HepG2 (cell line): ENCODE measurements at regions not wholly inside any gene's neighbourhood (a gene's known extent, or its start where the extent isn't known, plus 50 kb on each side); places are given as distances from the start of the nearest gene placed in this dataset.

Experiments used
- ATAC-seq: fragments of 200-7000 bp; cut with Tn5 transposase; 3 replicates; pipeline ENCODE4 v1.9.1; 2020; ENCODE audit warnings: mild to moderate bottlenecking, moderate library complexity
- BruUV-seq: library from RNA; stranded (reverse); fragments of 400-500 nt; replicated peaks from 2 replicates; lab custom pipeline; 2021; lab: Mats Ljungman, UMichigan
- CTCF ChIA-PET: fragments of 300-600 bp; formaldehyde crosslinking; extraction: SDS; loops from one replicate; lab custom pipeline; 2021; ENCODE audit warnings: low total read pairs, inconsistent platforms, low intra/inter-chr PET ratio; lab: Yijun Ruan, JAX
- POLR2A ChIA-PET: fragments of 350-600 bp; sonication (Branson Sonifier 250); formaldehyde crosslinking; loops from one replicate; lab custom pipeline; 2020; ENCODE audit warnings: antibody characterized with exemption, inconsistent platforms; lab: Yijun Ruan, JAX
- DNase-seq: peaks from one replicate; pipeline ENCODE4 v3.0.0-alpha.2; 2015; ENCODE audit warnings: low spot score
- FAIRE-seq: peaks from 3 replicates; lab custom pipeline; 2011; peaks lifted over from hg19 to GRCh38; lab: Jason Lieb, UNC
- H2AFZ ChIP-seq: one replicate; pipeline ENCODE4 v1.6.1; 2011; ENCODE audit warnings: low read length, inconsistent platforms
- H3K27ac ChIP-seq: fragments of 300-600 bp; 3 replicates; pipeline ENCODE4 v1.8.0; 2011; ENCODE audit warnings: mixed run types, mild to moderate bottlenecking, mixed read lengths, low read length, inconsistent platforms; ENCODE audit not compliant: insufficient read depth; ENCODE audit errors: extremely low read length
- H3K27me3 ChIP-seq, 2 experiments: fragments of 200-600 bp in 1 of 2; 2 replicates in 1 of 2; 3 replicates in 1 of 2; pipeline versions ENCODE4 v1.6.0 to v1.8.0; 2011; ENCODE audit warnings: low read length in 2 of 2, mild to moderate bottlenecking in 2 of 2, moderate library complexity in 2 of 2, inconsistent platforms in 1 of 2; ENCODE audit not compliant: insufficient read depth in 2 of 2, control insufficient read depth in 1 of 2
- H3K36me3 ChIP-seq, 2 experiments: fragments of 200-600 bp in 1 of 2; replicated peaks in 1 of 2; 2 replicates in 1 of 2; 3 replicates in 1 of 2; pipeline versions ENCODE4 v1.5.1 to v1.8.0; 2011; ENCODE audit warnings: low read length in 2 of 2, inconsistent platforms in 1 of 2; ENCODE audit not compliant: insufficient read depth in 2 of 2, control insufficient read depth in 1 of 2
- H3K4me1 ChIP-seq: 2 replicates; pipeline ENCODE4 v1.5.1; 2012; ENCODE audit warnings: low read length, inconsistent platforms; ENCODE audit not compliant: insufficient read depth
- H3K4me2 ChIP-seq: 2 replicates; pipeline ENCODE4 v1.6.0; 2011; ENCODE audit warnings: low read depth, low read length, inconsistent platforms
- H3K4me3 ChIP-seq, 3 experiments: fragments of 200-600 bp in 1 of 3; sonication (generic), shearing (Covaris generic) in 1 of 3; replicated peaks in 1 of 3; 2 replicates each; pipeline ENCODE4 v1.5.1; 2011 to 2016; ENCODE audit warnings: low read length in 3 of 3, inconsistent platforms in 2 of 3, low read depth in 2 of 3, mild to moderate bottlenecking in 2 of 3, control low read depth in 1 of 3, mixed read lengths in 1 of 3; ENCODE audit not compliant: insufficient read depth in 1 of 3
- H3K79me2 ChIP-seq: one replicate; pipeline ENCODE4 v1.6.1; 2011; ENCODE audit warnings: low read length, inconsistent platforms; ENCODE audit not compliant: insufficient read depth
- H3K9ac ChIP-seq: 2 replicates; pipeline ENCODE4 v1.6.0; 2011; ENCODE audit warnings: mild to moderate bottlenecking, low read depth, low read length, inconsistent platforms; ENCODE audit not compliant: insufficient read depth
- H3K9me3 ChIP-seq: 2 replicates; pipeline ENCODE4 v1.5.1; 2012; ENCODE audit warnings: mild to moderate bottlenecking, low read length
- H4K20me1 ChIP-seq: 2 replicates; pipeline ENCODE4 v1.6.0; 2011; ENCODE audit warnings: inconsistent platforms, mild to moderate bottlenecking, low read length, moderate library complexity; ENCODE audit not compliant: insufficient read depth
- CREB1 ChIP-seq, 2 experiments: fragments of 450-650 bp in 1 of 2; IDR thresholded peaks; 2 replicates each; pipeline ENCODE4 v1.6.1; 2016 to 2017; ENCODE audit warnings: control low read depth in 1 of 2, mild to moderate bottlenecking in 1 of 2, missing compliant biosample characterization in 1 of 2, missing genetic modification characterization in 1 of 2
- FOXP4 ChIP-seq: sonication (generic); formaldehyde crosslinking; IDR thresholded peaks from 2 replicates; pipeline ENCODE4 v1.4.0; 2020; ENCODE audit warnings: missing genetic modification reagents
- HNF4G ChIP-seq, 2 experiments: sonication (generic) in 1 of 2; formaldehyde crosslinking in 1 of 2; IDR thresholded peaks; 2 replicates each; pipeline versions ENCODE4 v1.4.0 to v1.6.1; 2011 to 2020; ENCODE audit warnings: borderline replicate concordance in 2 of 2, low read depth in 2 of 2, mild to moderate bottlenecking in 2 of 2, low read length in 1 of 2, missing genetic modification reagents in 1 of 2, moderate library complexity in 1 of 2
- KDM3A ChIP-seq: IDR thresholded peaks from 2 replicates; pipeline ENCODE4 v1.6.1; 2018; ENCODE audit warnings: low read depth, missing compliant biosample characterization
- MXD4 ChIP-seq: IDR thresholded peaks from 2 replicates; pipeline ENCODE4 v1.6.1; 2016; ENCODE audit warnings: mild to moderate bottlenecking, missing biosample characterization, missing genetic modification reagents
- SMYD3 ChIP-seq: sonication (generic); formaldehyde crosslinking; IDR thresholded peaks from 2 replicates; pipeline ENCODE4 v1.8.1; 2023; ENCODE audit warnings: mild to moderate bottlenecking, missing genetic modification reagents
- SUZ12 ChIP-seq: fragments of 150-350 bp; IDR thresholded peaks from 2 replicates; pipeline ENCODE4 v1.6.1; 2014; ENCODE audit warnings: low read depth, low read length
- ZNF333 ChIP-seq: sonication (generic); formaldehyde crosslinking; IDR thresholded peaks from 2 replicates; pipeline ENCODE4 v1.4.0; 2020; ENCODE audit warnings: mild to moderate bottlenecking, missing genetic modification reagents, borderline replicate concordance
- ZNF605 ChIP-seq: sonication (generic); formaldehyde crosslinking; IDR thresholded peaks from 2 replicates; pipeline ENCODE4 v1.8.0; 2022; ENCODE audit warnings: mild to moderate bottlenecking, missing genetic modification reagents
- ZNF761 ChIP-seq: sonication (generic); formaldehyde crosslinking; conservative IDR thresholded peaks from 2 replicates; pipeline ENCODE4 v1.4.0; 2020; ENCODE audit warnings: mild to moderate bottlenecking, missing genetic modification reagents
- WGBS: methylation state at CpG from one replicate; pipeline ENCODE4 v1.1.6; 2017; ENCODE audit warnings: low lambda C conversion rate; 5-methylcytosine and 5-hydroxymethylcytosine counted together
- in situ Hi-C: cut with HindIII; loops from 2 replicates; pipeline ENCODE4 v1.10.0; 2017; ENCODE audit warnings: low pct_unique_long_range_greater_than_20kb; ENCODE audit not compliant: extremely low pct_ligation_motif_present
- intact Hi-C: fragments of 100-400 bp; cut with micrococcal nuclease; formaldehyde crosslinking; loops from one replicate; pipeline ENCODE4 v1.10.0; 2022; ENCODE audit not compliant: unreplicated experiment
- TF ChIP-seq, protein P1 (sequence below): sonication (generic); formaldehyde crosslinking; IDR thresholded peaks from 2 replicates; pipeline ENCODE4 v1.4.0; 2020; ENCODE audit warnings: missing genetic modification reagents
- TF ChIP-seq, protein P2 (sequence below): sonication (generic); formaldehyde crosslinking; IDR thresholded peaks from 2 replicates; pipeline ENCODE4 v1.4.0; 2020; ENCODE audit warnings: mild to moderate bottlenecking, low read depth, missing genetic modification reagents
- TF ChIP-seq, protein P3 (sequence below): sonication (generic); formaldehyde crosslinking; IDR thresholded peaks from 2 replicates; pipeline ENCODE4 v1.4.0; 2020; ENCODE audit warnings: missing genetic modification reagents
- TF ChIP-seq, protein P4 (sequence below): sonication (generic); formaldehyde crosslinking; IDR thresholded peaks from 2 replicates; pipeline ENCODE4 v1.8.0; 2022; ENCODE audit warnings: missing genetic modification reagents, mild to moderate bottlenecking, moderate library complexity, borderline replicate concordance

DNA sequence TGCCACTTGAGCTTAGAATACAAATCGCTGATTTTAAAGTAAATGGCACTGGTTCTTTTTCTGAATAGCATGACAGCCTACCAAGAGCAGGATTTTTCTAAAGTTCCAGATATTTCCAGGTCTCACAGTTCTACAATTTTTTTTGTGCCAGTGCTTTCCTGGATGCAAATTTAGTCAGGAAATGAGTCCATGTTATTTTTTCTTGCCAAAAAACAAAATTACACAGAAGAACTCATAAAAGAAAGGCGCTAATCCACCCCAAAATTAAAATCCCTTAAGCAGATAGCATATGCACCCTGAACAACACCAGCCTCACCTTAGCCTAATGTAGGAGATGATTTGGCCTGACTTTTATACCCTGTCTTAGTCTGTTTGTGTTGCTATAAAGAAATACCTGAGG lies 86.4 kb upstream of the ARG1 start:
- Histone ChIP-seq H3K27ac (no peak overlapping the region), H3K27me3 (peaks cover 0 to 4% of the 10 kb centered on the region in 2 experiments; a peak in 2 of 5 replicates), H4K20me1 (no peaks in the 10 kb centered on the region), H3K9ac (no peak overlapping the region), H3K4me2 (no peak overlapping the region), H3K36me3 (no peaks in the 10 kb centered on the region), H3K4me1 (no peaks in the 10 kb centered on the region), H3K4me3 (no peak overlapping the region), H2AFZ (no peak overlapping the region), H3K79me2 (no peaks in the 10 kb centered on the region), H3K9me3 (no peaks in the 10 kb centered on the region)
- no TSS peak for BruUV-seq
- no peak for ATAC-seq
- ChIA-PET POLR2A (no interaction called here), CTCF (no interaction called here)
- in situ Hi-C loops (no loop called here), intact Hi-C loops (no loop called here)
- 0% methylated on average over 2 of the region's 2 CpGs for WGBS
- TF ChIP-seq, protein P1, sequence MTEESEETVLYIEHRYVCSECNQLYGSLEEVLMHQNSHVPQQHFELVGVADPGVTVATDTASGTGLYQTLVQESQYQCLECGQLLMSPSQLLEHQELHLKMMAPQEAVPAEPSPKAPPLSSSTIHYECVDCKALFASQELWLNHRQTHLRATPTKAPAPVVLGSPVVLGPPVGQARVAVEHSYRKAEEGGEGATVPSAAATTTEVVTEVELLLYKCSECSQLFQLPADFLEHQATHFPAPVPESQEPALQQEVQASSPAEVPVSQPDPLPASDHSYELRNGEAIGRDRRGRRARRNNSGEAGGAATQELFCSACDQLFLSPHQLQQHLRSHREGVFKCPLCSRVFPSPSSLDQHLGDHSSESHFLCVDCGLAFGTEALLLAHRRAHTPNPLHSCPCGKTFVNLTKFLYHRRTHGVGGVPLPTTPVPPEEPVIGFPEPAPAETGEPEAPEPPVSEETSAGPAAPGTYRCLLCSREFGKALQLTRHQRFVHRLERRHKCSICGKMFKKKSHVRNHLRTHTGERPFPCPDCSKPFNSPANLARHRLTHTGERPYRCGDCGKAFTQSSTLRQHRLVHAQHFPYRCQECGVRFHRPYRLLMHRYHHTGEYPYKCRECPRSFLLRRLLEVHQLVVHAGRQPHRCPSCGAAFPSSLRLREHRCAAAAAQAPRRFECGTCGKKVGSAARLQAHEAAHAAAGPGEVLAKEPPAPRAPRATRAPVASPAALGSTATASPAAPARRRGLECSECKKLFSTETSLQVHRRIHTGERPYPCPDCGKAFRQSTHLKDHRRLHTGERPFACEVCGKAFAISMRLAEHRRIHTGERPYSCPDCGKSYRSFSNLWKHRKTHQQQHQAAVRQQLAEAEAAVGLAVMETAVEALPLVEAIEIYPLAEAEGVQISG (CRISPR knock-in tag): no peak
- TF ChIP-seq SMYD3 (CRISPR knock-in tag): no peak
- TF ChIP-seq ZNF761 (CRISPR knock-in tag): no peak
- TF ChIP-seq, protein P2, sequence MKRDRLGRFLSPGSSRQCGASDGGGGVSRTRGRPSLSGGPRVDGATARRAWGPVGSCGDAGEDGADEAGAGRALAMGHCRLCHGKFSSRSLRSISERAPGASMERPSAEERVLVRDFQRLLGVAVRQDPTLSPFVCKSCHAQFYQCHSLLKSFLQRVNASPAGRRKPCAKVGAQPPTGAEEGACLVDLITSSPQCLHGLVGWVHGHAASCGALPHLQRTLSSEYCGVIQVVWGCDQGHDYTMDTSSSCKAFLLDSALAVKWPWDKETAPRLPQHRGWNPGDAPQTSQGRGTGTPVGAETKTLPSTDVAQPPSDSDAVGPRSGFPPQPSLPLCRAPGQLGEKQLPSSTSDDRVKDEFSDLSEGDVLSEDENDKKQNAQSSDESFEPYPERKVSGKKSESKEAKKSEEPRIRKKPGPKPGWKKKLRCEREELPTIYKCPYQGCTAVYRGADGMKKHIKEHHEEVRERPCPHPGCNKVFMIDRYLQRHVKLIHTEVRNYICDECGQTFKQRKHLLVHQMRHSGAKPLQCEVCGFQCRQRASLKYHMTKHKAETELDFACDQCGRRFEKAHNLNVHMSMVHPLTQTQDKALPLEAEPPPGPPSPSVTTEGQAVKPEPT (CRISPR knock-in tag): no peak
- TF ChIP-seq, protein P3, sequence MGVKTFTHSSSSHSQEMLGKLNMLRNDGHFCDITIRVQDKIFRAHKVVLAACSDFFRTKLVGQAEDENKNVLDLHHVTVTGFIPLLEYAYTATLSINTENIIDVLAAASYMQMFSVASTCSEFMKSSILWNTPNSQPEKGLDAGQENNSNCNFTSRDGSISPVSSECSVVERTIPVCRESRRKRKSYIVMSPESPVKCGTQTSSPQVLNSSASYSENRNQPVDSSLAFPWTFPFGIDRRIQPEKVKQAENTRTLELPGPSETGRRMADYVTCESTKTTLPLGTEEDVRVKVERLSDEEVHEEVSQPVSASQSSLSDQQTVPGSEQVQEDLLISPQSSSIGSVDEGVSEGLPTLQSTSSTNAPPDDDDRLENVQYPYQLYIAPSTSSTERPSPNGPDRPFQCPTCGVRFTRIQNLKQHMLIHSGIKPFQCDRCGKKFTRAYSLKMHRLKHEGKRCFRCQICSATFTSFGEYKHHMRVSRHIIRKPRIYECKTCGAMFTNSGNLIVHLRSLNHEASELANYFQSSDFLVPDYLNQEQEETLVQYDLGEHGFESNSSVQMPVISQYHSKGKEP (CRISPR knock-in tag): no peak
- TF ChIP-seq KDM3A (CRISPR knock-in tag): no peak
- TF ChIP-seq HNF4G (IDR thresholded peaks at IDR 0.05; ENCODE audit: borderline replicate concordance, low read depth, low read length): no peak
- TF ChIP-seq HNF4G (CRISPR knock-in tag; IDR thresholded peaks at IDR 0.05; ENCODE audit: borderline replicate concordance, low read depth): no peak
- TF ChIP-seq FOXP4 (CRISPR knock-in tag): no peak
- TF ChIP-seq ZNF333 (CRISPR knock-in tag): no peak
- no peak for TF ChIP-seq MXD4 (CRISPR knock-in tag)
- no peak for TF ChIP-seq ZNF605 (CRISPR knock-in tag)
- TF ChIP-seq CREB1 (IDR thresholded peaks at IDR 0.05): no peak
- no peak for TF ChIP-seq CREB1 (CRISPR knock-in tag; IDR thresholded peaks at IDR 0.05)
- TF ChIP-seq SUZ12: no peak
- TF ChIP-seq, protein P4, sequence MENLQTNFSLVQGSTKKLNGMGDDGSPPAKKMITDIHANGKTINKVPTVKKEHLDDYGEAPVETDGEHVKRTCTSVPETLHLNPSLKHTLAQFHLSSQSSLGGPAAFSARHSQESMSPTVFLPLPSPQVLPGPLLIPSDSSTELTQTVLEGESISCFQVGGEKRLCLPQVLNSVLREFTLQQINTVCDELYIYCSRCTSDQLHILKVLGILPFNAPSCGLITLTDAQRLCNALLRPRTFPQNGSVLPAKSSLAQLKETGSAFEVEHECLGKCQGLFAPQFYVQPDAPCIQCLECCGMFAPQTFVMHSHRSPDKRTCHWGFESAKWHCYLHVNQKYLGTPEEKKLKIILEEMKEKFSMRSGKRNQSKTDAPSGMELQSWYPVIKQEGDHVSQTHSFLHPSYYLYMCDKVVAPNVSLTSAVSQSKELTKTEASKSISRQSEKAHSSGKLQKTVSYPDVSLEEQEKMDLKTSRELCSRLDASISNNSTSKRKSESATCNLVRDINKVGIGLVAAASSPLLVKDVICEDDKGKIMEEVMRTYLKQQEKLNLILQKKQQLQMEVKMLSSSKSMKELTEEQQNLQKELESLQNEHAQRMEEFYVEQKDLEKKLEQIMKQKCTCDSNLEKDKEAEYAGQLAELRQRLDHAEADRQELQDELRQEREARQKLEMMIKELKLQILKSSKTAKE (CRISPR knock-in tag): no peak
- peak; percentile 46 for FAIRE-seq
- DNase-seq: no peak
